ENCODE measurements at regions not wholly inside any gene's neighbourhood (a gene's known extent, or its start where the extent isn't known, plus 50 kb on each side); places are given as distances from the start of the nearest gene placed in this dataset.

- no peak for DNase-seq (ENCODE audit: low spot score)
- Mint-ChIP-seq H3K36me3 (ENCODE audit: low read depth) (no peaks in the 10 kb centered on the region), H3K27ac (ENCODE audit: unreplicated experiment) (no peak overlapping the region), H3K4me3 (ENCODE audit: unreplicated experiment) (no peak overlapping the region), H3K4me1 (ENCODE audit: low read depth) (peaks cover 12% of the 10 kb centered on the region), H3K27me3 (ENCODE audit: low read depth) (no peaks in the 10 kb centered on the region), H3K9me3 (ENCODE audit: low read depth) (peaks cover 3% of the 10 kb centered on the region)
- no peak for TF ChIP-seq CTCF (IDR thresholded peaks at IDR 0.05)
These were observed 104.6 kb upstream of the TRIB2 start for GRCh38 chr2:12612168-12612567.

- H3K4me3 Mint-ChIP-seq (ENCODE audit: unreplicated experiment): no peak overlapping the region
- no peaks in the 10 kb centered on the region for H3K36me3 Mint-ChIP-seq (ENCODE audit: low read depth)
- no peak for TF ChIP-seq CTCF (IDR thresholded peaks at IDR 0.05)
- H3K27me3 Mint-ChIP-seq (ENCODE audit: low read depth): no peaks in the 10 kb centered on the region
- H3K9me3 Mint-ChIP-seq (ENCODE audit: low read depth): peaks cover 3% of the 10 kb centered on the region
- H3K4me1 Mint-ChIP-seq (ENCODE audit: low read depth): peaks cover 14% of the 10 kb centered on the region
- H3K27ac Mint-ChIP-seq (ENCODE audit: unreplicated experiment): no peak overlapping the region
- DNase-seq (ENCODE audit: low spot score): no peak
These were observed 104.1 kb upstream of the TRIB2 start for GRCh38 chr2:12612671-12613070.

- no peak for DNase-seq (ENCODE audit: low spot score)
- Mint-ChIP-seq H3K36me3 (ENCODE audit: low read depth) (no peaks in the 10 kb centered on the region), H3K27ac (ENCODE audit: unreplicated experiment) (no peak overlapping the region), H3K9me3 (ENCODE audit: low read depth) (peaks cover 3% of the 10 kb centered on the region), H3K27me3 (ENCODE audit: low read depth) (no peaks in the 10 kb centered on the region), H3K4me3 (ENCODE audit: unreplicated experiment) (no peak overlapping the region), H3K4me1 (ENCODE audit: low read depth) (peaks cover 20% of the 10 kb centered on the region)
- TF ChIP-seq CTCF (IDR thresholded peaks at IDR 0.05): no peak
These were observed 103.5 kb upstream of the TRIB2 start for GRCh38 chr2:12613137-12613835.

- no peak overlapping the region for H3K27ac Mint-ChIP-seq (ENCODE audit: unreplicated experiment)
- no peaks in the 10 kb centered on the region for H3K27me3 Mint-ChIP-seq (ENCODE audit: low read depth)
These were observed 101.2 kb upstream of the TRIB2 start for GRCh38 chr2:12615509-12615908.

More at GRCh38 chr2:12615509-12615908, 101.2 kb upstream of the TRIB2 start:
- TF ChIP-seq CTCF (IDR thresholded peaks at IDR 0.05): no peak
- Mint-ChIP-seq H3K9me3 (ENCODE audit: low read depth) (peaks cover 2% of the 10 kb centered on the region), H3K4me1 (ENCODE audit: low read depth) (peaks cover 38% of the 10 kb centered on the region), H3K4me3 (ENCODE audit: unreplicated experiment) (no peak overlapping the region), H3K36me3 (ENCODE audit: low read depth) (no peaks in the 10 kb centered on the region)
- DNase-seq (ENCODE audit: low spot score): no peak

All from chondrocyte (in vitro differentiated cells).